Vagina (tissue), 2 donors: ENCODE measurements at regions not wholly inside any gene's neighbourhood (a gene's known extent, or its start where the extent isn't known, plus 50 kb on each side); places are given as distances from the start of the nearest gene placed in this dataset.

Experiments
- POLR2A ChIP-seq, 2 donors: fragments of 450-650 bp; IDR thresholded peaks; one replicate each; pipeline ENCODE4 v1.6.1; 2017; ENCODE audit warnings: antibody characterized with exemption in 2 of 2, mild to moderate bottlenecking in 2 of 2, moderate library complexity in 2 of 2
- POLR2AphosphoS5 ChIP-seq, 2 donors: sonication (generic); formaldehyde crosslinking; IDR thresholded peaks; one replicate each; pipeline ENCODE4 v1.9.0; 2017; ENCODE audit warnings: antibody characterized with exemption in 2 of 2, mild to moderate bottlenecking in 2 of 2, low read depth in 1 of 2; ENCODE audit not compliant: insufficient read depth in 1 of 2
- TF ChIP-seq, protein P1 (sequence below), 3 experiments: fragments of 450-650 bp in 2 of 3; fragments of 200-600 bp in 1 of 3; sonication (generic) in 1 of 3; IDR thresholded peaks; one replicate each; pipeline ENCODE4 v1.5.1; 2017 to 2019; ENCODE audit warnings: antibody characterized with exemption in 3 of 3, mild to moderate bottlenecking in 2 of 3, moderate library complexity in 2 of 3

DNA sequence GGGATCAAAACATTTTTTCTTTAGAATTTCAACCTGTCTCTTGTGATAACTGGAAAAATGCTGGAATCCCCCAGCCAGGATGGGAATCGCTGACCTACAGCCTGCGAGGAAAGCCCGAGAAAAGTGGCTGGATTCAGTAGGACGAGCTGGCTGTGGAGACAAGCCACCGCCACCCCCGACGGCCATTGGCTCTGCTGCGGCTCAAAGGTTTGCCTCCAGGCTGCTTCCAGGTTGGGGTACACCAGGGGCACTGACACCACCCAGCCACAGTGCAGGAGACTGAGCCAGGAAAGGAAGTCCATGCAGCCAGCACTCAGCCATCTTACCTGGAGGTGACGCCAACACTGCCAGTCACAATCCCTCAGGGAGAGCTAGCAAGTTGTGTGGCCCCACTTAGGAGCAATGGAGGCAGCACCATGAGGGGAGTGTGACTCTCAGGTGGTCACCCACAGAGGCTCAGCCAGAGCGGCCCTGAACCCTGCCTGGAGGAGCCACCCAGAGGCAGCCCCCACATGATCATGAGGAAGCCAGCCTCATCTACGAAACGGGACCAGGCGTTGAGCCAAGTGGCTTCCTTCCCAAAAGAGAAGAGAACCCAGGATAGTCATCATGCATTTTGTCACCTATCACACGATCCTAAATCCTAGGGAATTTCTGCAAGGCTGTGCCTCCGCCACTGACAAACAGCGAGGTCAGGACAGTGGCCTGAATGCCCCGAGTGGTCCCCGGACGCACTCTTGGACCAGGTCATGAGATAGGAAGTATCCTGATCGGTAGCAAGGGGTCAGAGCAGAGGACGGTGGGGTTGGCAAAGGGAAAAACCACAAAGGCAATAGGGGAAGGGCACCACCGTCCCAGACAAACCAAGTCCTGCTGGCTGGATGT lies 84.8 kb downstream of the RBFOX3 start:
- TF ChIP-seq, protein P1, sequence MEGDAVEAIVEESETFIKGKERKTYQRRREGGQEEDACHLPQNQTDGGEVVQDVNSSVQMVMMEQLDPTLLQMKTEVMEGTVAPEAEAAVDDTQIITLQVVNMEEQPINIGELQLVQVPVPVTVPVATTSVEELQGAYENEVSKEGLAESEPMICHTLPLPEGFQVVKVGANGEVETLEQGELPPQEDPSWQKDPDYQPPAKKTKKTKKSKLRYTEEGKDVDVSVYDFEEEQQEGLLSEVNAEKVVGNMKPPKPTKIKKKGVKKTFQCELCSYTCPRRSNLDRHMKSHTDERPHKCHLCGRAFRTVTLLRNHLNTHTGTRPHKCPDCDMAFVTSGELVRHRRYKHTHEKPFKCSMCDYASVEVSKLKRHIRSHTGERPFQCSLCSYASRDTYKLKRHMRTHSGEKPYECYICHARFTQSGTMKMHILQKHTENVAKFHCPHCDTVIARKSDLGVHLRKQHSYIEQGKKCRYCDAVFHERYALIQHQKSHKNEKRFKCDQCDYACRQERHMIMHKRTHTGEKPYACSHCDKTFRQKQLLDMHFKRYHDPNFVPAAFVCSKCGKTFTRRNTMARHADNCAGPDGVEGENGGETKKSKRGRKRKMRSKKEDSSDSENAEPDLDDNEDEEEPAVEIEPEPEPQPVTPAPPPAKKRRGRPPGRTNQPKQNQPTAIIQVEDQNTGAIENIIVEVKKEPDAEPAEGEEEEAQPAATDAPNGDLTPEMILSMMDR (IDR thresholded peaks at IDR 0.05): no peak
- TF ChIP-seq POLR2A (IDR thresholded peaks at IDR 0.05) (no peak), POLR2AphosphoS5 (IDR thresholded peaks at IDR 0.05; ENCODE audit: insufficient read depth in 1 of 2, low read depth in 1 of 2) (no peak)
